Lower leg skin (tissue), 4 donors: ENCODE measurements at regions not wholly inside any gene's neighbourhood (a gene's known extent, or its start where the extent isn't known, plus 50 kb on each side); places are given as distances from the start of the nearest gene placed in this dataset.

Source experiments
- DNase-seq, 2 donors: peaks; one replicate each; pipeline ENCODE4 v3.0.0-alpha.2; 2019; ENCODE audit warnings: low spot score in 2 of 2
- H3K4me3 ChIP-seq: fragments of 200-600 bp; sonication (generic); 2 replicates; pipeline ENCODE4 v1.5.1; 2017; ENCODE audit warnings: mild to moderate bottlenecking, low read depth; ENCODE audit not compliant: poor library complexity, severe bottlenecking
- POLR2A ChIP-seq, 2 donors: fragments of 450-650 bp; IDR thresholded peaks; one replicate each; pipeline ENCODE4 v1.6.1; 2016 to 2017; ENCODE audit warnings: antibody characterized with exemption in 2 of 2, mild to moderate bottlenecking in 1 of 2, moderate library complexity in 1 of 2
- WGBS, 2 donors: methylation state at CpG; one replicate each; pipeline ENCODE4 v1.1.5; 2018; 5-methylcytosine and 5-hydroxymethylcytosine counted together
- intact Hi-C: fragments of 100-400 bp; cut with DNase I; formaldehyde crosslinking; loops from one replicate; pipeline ENCODE4 v1.15.0; 2023; ENCODE audit warnings: low total_unique reads
- TF ChIP-seq, protein P1 (sequence below), 3 donors: fragments of 450-650 bp; IDR thresholded peaks; one replicate each; pipeline ENCODE4 v1.5.1; 2016; ENCODE audit warnings: antibody characterized with exemption in 3 of 3, mild to moderate bottlenecking in 3 of 3, moderate library complexity in 2 of 3

DNA sequence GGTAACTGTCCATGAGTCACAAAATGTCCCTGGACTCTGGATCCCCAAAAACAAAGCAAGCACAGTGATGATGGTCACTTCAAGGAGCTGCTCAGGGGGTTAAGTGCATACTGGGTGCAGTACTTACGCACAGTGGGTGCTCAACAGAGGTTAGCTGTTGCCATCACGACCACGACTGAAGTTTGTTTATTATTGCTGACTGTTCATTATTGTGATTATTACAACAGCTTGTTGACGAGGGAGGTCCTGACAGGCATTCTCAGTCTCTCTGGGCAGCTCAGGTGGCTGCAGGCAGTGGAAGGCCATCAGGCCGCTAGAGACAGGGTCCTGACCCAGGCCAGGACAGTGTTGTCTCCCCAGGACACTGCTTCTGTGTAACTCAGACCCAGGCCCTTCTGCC lies 418.8 kb downstream of the SHANK2 start:
- TF ChIP-seq, protein P1, sequence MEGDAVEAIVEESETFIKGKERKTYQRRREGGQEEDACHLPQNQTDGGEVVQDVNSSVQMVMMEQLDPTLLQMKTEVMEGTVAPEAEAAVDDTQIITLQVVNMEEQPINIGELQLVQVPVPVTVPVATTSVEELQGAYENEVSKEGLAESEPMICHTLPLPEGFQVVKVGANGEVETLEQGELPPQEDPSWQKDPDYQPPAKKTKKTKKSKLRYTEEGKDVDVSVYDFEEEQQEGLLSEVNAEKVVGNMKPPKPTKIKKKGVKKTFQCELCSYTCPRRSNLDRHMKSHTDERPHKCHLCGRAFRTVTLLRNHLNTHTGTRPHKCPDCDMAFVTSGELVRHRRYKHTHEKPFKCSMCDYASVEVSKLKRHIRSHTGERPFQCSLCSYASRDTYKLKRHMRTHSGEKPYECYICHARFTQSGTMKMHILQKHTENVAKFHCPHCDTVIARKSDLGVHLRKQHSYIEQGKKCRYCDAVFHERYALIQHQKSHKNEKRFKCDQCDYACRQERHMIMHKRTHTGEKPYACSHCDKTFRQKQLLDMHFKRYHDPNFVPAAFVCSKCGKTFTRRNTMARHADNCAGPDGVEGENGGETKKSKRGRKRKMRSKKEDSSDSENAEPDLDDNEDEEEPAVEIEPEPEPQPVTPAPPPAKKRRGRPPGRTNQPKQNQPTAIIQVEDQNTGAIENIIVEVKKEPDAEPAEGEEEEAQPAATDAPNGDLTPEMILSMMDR (IDR thresholded peaks at IDR 0.05), result no peak
- TF ChIP-seq POLR2A (IDR thresholded peaks at IDR 0.05), result no peak
- 62 to 64% methylated on average over 5 of the region's 5 CpGs for WGBS, 2 donors
- intact Hi-C loops, result no loop called here
- H3K4me3 ChIP-seq, result no peak overlapping the region
- DNase-seq, result no peak

DNA sequence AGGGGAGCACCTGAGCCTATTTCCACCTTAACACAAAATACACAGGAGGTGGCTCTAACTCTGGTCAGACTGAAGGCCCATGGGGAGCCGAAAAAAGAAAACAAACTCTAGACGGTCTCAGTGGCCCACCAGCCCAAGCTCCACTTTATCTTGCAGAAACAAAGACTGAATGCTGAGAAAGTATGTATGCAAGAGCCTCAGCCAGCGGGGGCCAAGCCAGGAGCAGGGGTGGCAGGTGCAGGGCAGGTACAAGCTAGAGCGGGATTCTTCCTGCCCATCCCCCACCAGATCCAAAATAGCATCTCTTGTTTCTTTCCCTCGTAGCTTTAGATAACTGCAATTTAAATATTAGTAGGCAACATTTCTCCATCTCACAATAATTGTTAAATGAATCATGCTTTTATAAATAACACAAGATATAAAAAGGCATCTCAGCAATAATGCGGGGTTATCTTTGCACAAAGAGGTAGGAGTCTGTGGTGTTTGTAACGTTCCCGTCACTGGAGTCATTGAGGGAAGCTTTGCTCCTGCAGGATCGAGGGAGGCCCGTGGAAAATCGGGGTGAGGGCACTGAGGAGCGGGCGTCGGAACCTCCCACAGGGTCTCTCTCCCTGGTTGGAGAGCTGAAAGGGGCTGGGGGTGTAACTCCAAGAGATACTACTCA lies 418.0 kb downstream of the SHANK2 start:
- H3K4me3 ChIP-seq, result no peak overlapping the region
- TF ChIP-seq POLR2A (IDR thresholded peaks at IDR 0.05), result no peak
- TF ChIP-seq, protein P1 (IDR thresholded peaks at IDR 0.05), result no peak
- intact Hi-C loops, result no loop called here
- WGBS, 2 donors, result 61% methylated on average over 14 of the region's 14 CpGs
- DNase-seq, result no peak

DNA sequence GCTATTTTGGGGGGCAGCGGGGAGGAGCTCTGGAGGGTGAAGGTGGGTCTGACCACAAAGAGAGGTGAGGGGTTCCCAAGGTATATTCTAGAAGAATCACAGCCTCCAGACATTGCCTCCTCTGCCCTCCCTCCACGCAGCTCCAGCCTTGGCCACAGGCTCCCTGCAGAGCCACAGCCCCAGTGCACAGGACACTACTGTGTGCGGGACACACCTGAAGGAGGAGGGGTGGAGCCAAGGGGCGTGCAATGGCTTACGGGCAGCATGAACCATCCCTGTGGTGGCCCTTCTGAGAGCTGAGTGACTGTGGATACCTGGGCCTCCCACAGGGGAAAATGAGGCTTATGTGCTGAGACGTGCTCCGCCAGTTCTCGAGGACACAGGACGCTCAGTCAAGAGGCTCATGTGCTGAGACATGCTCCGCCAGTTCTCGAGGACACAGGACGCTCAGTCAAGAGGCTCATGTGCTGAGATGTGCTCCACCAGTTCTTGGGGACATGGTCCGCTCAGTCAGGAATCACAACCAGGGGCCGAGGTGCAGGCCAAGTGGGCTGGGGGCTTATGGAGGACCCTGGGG lies 417.3 kb downstream of the SHANK2 start:
- 79 to 84% methylated on average over 14 of the region's 14 CpGs for whole genome bisulfite sequencing, 2 donors
- intact Hi-C loops, result no loop called here
- no peak for DNase-seq

DNA sequence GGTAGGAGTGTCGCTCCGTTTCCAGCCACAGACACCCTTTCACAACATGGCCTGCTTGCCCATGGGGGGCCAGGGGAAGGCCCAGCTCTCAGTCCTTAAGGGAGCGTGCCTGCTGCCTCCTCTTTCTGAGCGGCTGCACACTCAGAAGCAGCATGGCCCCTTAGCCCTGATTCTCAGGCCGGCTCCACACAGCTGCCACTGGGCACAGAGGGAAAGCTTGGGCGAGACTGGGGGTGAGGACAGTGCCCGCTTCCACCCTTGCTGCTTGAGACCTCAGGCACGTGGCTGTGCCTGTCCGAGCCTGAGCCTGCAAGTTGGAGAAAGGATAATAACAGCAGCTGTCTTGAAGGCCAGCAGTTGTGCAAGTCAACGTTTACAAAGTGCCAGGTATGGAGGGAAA lies 416.3 kb downstream of the SHANK2 start:
- intact Hi-C loops, result no loop called here
- WGBS, 2 donors, result 85 to 87% methylated on average over 10 of the region's 10 CpGs
- TF ChIP-seq POLR2A (IDR thresholded peaks at IDR 0.05), result no peak
- TF ChIP-seq, protein P1 (IDR thresholded peaks at IDR 0.05), result no peak
- no peak for DNase-seq
- H3K4me3 ChIP-seq, result no peak overlapping the region

More for the DNA sequence above, 417.3 kb downstream of the SHANK2 start:
- H3K4me3 ChIP-seq, result no peak overlapping the region
- TF ChIP-seq, protein P1 (IDR thresholded peaks at IDR 0.05), result no peak
- TF ChIP-seq POLR2A (IDR thresholded peaks at IDR 0.05), result no peak

DNA sequence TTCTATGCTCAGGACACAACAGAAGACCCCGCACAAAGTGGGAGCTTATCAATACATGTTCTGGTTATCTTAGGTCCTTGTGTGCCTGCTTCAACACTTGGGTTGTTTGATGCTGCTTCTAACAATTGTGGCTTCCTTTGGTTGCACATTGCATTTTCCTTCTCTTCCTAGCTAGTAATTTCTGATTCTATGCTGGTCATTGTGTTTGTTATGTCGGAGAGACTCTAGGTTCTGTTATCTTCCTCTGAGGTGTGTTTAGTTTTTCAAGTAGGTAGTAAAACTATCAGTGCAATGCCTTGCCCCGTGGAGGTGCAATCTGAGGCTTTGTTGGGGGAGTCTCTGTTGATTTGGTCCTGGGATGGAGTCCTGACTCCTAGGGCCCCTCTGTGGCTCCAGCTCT lies 414.2 kb downstream of the SHANK2 start:
- no peak for TF ChIP-seq POLR2A (IDR thresholded peaks at IDR 0.05)
- TF ChIP-seq, protein P1 (IDR thresholded peaks at IDR 0.05), result no peak
- H3K4me3 ChIP-seq, result no peak overlapping the region
- 83 to 88% methylated on average over 3 of the region's 3 CpGs for WGBS, 2 donors
- intact Hi-C loops, result no loop called here
- DNase-seq, result no peak

DNA sequence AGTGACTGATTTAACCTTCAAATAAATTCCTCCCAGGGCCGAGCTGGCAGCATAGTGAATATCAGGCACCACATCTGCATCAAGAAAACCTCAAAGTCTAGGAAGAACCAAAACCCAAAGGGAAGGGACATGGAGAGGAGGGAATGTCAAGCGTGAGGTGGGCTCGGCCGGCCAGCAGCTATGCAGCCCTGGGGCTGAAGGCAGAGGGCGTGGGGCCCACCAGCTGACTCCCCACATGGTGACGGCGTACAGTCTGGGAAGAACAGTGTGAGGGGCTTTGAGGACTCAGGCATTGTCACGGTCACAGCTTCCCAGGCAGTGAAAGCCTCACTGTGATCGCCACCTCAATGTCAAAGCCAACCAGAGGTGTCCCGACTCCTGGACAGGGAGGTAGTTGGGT lies 412.5 kb downstream of the SHANK2 start:
- intact Hi-C loops, result no loop called here
- 83 to 84% methylated on average over 10 of the region's 10 CpGs for WGBS, 2 donors
- TF ChIP-seq POLR2A (IDR thresholded peaks at IDR 0.05), result no peak
- TF ChIP-seq, protein P1 (IDR thresholded peaks at IDR 0.05), result no peak
- no peak overlapping the region for H3K4me3 ChIP-seq
- no peak for DNase-seq
